ENCODE measurements at regions not wholly inside any gene's neighbourhood (a gene's known extent, or its start where the extent isn't known, plus 50 kb on each side); places are given as distances from the start of the nearest gene placed in this dataset.

DNA sequence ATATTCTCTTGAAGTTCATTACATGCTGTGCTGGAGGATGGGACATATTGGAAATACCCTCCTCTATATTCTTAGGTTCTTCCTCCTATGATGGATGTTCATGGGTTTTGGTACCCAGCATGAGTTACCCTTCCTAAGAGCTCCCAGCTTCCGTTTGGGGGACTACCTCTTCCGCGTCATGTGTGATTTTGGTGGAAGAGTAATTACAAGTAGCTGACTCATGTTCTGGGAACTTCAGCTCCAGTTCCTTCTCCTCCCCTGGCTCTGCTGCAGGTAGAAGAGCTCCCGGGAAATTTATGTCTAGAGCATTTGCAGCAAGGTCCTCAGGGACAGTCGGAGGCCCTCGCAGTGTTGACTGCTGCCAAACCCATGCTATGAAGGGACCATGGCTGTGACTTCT lies 208.8 kb upstream of the IL12A start:
- DNase-seq, result no peak

DNA sequence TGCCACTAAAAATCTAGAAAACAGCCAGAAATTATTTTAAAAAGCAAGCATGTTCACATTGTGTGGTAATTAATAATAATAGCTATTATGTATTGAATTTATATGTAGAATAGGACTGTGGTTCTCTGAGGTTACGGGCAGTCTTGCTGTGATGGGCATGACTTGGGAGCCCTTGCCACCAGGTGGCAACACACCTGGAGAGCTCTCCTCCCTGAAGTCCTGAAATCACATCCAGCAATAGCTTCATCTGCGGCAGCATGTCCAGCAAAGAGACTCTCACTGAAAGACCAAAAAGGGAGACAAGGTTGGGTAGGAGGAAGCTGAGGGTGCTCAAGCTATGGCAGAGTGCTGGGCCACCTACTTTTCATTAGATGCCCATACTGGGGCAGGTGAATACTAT lies 206.8 kb upstream of the IL12A start:
- DNase-seq, result no peak

DNA sequence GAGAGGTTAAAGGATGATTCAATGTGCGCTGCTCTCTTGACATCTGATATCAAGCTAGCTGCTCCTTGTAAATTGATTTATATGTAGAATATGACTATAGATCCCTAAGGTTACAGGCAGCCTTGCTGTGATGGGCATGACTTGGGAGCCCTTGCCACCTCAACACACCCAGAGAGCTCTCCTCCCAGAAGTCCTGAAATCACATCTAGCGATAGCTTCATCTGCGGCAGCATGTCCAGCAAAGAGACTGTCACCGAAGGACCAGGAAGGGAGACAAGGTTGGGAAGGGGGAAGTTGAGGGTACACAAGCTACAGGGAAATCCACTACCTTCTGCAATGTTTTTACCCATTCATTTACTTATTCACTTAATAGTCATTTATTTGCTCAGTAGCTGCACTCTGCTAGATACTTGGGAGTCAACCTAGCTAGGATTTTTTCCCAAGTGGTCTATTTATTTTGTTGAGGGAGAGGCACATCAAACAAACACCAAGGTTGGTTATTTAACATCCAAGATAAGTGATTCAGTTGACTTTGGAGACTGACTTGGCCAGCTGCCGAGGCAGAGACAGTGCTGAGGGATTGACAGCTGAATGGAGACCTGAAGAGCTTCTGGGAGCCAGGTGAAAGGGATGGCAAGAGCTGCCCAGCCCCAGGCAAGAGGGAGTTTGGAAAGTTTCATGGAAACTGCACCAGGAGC lies 205.8 kb upstream of the IL12A start:
- DNase-seq, result no peak

DNA sequence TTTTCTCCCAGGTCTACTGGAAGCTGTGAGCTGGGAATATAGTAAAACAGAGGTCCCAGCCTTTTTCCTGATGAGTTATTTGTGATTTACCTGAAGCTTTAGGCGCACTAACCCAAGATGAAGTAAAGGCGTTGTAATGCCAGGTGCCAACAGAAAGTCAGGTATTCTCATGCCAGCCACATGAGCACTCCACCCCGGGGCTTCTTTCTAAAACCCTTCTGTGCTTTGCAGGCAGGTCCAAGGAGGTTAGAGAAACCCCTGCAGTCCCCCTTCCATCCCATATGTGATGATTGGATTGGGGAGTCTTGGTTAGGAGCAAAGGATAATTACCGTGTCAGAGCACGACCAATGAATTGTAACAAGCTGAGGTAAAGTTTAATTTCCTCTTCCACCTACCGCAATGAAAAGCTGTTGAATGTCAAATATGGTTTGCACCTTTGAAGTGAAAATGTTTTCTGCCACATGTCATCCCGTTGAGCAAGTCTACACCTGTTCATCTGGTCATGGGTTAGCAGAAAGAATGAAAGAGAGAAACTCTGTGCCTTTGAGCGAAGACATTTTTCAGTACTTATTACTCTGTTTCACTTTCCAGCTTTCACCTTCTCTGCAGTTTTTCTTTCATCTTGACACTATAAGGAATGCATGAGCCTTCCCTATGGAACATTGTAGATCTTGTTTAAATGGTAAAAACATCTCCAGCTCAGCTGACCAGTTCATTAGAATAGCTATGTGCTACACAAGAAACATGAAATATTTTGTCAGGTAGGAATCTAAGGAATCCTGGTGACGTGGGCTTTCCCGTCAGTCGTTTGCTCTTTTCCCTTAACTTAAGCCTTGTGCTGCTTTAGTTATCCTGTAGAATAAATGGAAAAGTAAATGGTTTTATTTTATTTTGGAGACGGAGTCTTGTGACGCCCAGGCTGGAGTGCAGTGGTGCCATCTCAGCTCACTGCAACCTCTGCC lies 204.6 kb upstream of the IL12A start:
- DNase-seq, result no peak

DNA sequence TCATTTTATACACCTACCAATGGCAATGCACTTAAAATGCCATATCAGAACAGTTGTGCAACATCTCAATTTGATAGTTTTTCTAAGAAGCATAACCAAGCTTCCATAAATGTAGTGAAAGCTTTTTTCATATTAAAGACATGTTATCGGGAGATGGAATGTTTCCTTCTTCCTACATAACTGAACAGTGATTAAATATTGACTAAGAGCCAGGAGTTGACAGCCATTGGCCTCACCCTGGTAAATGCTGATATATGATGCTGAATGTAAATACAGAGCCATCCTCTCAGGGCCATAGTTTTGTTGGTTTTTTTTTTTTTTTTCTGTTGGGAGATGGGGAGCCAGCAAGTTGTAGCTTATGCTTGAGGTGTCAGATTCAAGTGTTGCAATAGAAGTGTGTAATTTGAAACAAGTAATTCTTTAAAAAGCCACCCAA lies 203.3 kb upstream of the IL12A start:
- DNase-seq, result no peak

DNA sequence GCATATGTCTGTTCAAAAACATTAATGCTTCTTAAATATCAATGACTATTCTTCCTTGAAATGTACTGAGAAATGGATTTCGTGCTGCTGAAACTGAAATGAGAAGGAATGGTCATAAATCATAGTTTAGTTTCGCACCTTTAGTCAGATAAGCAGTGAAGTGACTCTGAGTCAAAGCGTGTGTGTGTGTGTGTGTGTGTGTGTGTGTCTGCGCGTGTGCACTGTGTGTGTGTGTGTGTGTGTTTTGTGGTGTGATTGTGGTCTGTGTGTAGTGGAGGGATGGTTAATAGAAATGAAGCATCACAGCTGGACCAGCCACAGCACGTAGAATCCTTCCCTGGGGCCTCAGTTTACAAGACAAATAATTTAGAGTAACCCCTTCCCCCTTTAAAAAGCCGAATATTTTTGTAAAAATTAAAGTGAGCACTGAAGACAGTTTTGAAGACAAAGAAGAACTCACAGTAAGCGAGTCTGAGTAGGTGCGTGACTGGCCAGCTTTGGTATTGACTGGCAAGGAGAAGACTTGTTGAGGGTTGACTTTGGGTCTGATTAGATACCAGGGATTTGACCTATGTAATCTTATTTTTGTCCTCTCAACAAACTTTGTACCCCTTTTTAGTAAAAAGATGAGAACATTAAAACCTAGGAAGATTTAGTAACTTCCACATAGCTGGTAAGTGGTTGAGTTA lies 202.0 kb upstream of the IL12A start:
- no peak for DNase-seq

DNA sequence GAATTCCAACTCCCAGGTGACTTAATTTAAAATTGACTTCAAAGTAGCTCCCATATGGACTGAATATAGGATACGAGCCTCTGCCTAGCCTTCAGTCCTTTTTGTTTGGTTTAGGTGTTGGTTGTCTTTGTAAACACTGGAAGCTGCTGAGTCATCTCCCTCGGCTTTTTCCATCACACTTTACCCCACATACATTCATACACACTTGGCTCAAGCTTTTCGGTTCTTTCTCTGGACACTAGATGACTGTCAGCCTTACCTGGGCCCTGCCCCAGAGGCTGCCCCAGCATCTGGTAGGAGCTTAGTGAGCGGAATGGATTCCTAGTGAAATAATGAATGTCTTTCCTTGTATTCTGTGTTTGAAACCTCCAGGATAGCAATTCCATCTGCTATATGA lies 201.5 kb upstream of the IL12A start:
- DNase-seq, result no peak

DNA sequence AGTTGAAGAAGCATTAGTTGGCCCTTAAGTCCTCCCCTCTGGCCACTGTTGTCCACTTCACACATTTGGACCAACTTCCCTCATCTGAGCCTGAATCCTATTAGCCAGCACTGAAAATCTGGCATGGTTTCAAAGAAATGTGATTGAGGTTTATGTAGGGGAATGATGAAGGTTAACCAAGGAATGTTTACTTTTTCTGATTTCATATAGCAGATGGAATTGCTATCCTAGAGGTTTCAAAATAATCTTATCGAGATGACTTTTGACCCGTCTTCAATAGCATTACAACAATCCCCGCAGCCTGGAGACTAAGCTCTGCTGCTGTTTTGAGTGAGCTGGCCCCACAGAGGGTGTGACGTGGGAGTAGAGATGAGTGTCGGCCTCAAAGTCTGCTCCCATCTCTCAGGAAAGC lies 200.8 kb upstream of the IL12A start:
- no peak for DNase-seq

DNA sequence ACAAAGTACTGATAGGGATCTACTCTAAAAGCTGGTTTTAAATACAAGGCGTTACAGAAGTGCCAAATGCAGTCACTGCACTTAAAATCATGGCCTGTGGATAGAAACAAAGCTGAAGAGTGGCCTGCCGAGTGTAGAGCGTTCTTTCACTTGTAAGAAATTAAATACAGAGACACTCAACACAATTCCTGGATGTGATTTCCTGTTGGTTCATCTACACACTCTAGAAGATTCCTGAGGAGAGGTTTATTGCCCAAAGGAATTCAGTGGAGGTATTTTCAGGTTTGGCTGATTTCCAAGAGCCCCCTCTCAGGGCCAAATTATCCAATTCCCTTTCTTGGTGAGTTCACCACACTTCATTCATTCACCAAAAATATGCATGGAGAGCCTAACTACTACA lies 200.3 kb upstream of the IL12A start:
- no peak for DNase-seq

DNA sequence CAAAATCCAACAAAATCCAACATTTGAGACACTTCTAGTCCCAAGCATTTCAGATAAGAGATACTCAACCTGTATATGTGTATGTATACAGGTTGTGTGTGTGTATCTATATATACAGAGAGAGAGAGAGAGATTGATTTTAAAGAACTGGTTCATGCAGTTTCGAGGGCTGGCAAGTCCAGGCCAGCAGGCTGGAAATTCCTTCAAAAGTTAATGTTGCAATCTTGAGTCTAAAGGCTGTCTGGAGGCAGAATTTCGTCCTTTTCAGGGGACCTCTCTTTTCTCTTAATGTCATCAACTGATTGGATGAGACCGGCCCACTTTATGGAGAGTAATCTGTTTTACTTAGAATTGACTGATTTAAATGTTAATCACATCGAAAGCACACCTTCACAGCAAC lies 199.6 kb upstream of the IL12A start:
- no peak for DNase-seq

DNA sequence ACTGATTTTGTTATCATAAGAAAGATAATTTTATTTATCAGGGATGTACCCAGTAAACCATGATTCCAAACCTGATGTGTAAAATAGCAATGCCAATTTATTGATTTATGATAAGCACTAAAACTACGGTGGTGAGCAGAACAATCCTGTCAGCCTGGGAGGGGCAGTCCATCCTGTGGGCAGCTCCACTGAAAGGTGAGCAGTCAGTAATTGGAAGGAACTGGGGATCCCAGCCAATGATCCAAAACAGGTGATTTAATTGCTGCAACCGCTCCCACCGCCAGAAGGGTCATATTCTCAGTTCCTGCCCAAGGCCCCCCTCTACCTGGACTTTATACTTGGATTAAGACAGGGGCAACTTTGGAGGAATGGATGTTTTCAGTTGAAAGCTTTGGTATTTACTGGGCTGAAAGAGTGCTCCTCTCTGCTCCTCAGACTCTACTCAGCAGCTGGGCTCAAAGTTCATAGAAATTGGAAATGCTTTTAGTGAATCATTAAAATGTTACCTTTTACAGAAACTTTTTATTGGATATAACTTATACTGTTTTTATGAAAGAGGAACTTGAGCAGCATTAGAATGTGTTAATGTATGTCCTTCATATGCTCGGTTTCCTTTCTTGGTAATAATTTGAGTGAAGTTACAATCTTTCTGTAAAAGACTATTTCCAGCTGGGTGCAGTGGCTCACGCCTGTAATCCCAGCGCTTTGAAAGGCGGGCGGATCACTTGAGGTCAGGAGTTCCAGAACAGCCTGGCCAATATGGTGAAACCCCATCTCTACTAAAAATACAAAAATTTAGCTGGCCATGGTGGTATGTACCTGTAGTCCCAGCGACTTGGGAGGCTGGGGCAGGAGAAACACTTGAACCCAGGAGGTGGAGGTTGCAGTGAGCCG lies 198.6 kb upstream of the IL12A start:
- DNase-seq, result no peak

DNA sequence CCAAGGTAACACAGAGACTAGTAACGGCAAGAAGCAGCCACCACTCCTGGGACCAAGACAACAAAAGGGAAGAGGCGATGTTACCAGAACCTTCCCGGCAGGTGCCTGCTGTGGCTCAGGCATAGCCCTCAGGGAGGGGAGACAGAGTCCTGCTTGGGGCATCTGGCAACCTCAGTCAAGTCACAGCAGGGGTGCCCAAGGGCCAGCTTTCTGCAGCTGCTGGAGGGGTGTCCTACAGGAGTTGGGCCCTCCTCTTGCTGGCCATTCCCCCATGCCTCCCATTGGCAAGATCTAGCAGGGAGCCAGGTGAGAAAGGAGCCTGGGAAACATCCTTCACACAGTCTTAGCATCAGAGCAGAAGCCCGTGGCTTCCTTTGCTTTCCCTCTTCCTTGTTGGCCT lies 197.3 kb upstream of the IL12A start:
- no peak for DNase-seq

DNA sequence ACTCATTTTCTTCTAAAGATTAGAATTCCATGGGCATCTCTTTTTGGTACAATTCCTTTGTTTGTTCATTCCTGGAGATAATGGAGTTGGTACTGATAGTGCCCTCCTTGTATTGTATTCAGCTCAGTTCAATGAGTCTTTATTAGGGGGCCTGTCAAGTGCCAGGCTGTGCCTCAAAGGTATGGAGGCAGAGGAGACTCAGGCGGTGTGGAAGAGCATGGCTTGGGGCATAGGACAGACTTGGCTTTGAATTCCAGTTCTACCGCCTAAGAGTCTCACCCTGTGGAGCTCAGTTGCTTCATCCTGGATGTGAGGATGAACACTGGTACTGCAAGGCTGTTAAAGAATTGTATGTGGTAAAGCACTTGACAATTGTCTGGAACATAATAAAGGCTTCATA lies 196.6 kb upstream of the IL12A start:
- DNase-seq, result no peak

DNA sequence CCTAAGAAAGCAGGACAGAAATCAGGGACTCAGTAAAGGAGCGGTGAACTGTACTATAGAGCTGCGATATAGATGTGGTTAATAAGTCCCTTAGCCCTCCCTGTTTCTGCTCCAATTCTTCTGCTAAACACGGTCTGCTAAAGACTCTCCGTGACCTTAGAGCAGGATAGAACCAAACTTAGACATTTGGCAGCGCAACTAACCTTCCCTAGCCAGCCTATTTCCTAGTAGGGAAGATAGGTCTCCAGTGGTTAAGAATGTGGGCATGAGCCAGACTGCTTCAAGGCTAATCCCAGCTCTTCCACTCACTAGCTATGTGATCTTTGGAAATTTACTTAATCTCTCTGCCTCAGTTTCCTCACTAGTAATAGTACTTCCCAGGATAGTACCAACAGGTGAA lies 193.6 kb upstream of the IL12A start:
- DNase-seq, result no peak

DNA sequence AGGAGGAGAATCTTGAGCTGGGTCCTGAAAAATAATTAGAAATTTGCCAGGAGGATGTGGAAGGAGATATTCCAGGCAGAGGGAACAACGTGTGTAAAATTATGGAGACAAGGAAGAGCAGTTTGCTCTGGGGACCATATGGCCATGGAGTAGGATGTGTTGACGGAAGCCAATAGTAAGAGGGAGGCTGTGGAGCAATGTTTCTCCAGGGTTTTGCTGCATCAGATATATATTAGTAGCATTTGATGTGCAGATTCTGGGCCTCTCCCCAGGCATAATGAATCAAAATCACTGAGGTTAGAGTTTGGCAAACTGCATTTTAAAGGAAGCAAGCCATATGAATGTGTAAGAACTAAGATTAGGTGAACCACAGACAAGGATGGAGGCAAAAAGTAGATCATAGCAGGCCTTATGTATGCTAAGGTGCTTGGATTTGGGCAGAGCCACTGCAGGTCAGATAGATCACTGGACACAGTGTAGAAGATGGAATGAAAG lies 192.9 kb upstream of the IL12A start:
- no peak for DNase-seq

DNA sequence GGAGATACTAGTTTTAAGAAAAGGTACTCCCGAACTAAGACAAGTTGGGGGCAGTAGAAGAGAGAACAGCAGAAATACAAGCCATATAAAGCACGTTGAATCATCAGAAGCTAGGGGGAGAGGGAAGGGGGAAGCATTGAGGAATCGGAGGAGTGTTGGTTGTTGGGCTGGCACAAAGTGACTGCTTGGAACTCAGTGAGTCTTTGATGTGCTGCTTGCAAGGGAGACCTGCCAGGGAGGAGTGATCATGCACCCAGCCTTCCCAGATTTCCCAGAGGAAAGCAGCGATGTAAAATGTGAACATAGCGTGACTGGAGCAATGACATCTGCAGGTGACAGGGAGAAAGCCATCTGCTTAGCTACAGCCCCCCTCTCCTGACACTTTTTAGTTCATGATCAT lies 192.4 kb upstream of the IL12A start:
- DNase-seq, result no peak

DNA sequence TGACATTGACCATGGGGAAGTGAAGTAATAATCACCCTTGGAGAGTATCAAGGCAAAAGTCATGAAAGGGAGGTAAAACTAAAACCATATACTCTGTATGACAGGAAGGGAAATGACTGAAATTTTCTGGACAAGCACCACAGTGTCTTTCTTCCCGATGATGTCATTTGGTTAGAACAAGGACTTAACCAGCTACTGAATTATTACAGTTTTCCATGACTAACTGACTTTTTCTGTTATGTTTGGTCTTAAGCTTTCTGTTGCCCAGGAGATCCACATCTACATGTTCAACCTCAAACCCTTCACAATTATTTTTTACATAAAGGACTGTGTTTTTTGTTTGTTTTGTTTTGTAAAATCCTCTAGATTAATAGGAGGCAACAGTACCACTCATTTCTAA lies 191.9 kb upstream of the IL12A start:
- no peak for DNase-seq

DNA sequence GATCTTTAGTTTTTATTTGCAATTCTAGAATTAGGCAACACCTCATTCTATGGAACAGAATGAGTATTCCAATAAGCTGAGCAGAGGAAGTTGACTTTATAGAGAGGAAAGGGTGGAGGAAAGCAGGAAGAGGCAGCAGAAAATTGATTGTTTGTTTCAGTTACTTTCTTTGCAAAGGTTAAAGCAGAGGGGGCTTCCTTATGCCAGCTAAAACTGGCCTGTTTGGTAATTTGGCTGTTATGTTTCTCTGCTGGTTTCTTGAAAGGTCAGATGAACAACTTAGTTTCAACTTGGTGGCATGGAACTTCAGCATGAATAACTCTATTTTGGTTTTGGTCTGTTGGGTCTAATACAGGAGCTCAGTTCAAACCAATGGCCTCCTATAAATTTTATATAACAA lies 190.9 kb upstream of the IL12A start:
- no peak for DNase-seq

DNA sequence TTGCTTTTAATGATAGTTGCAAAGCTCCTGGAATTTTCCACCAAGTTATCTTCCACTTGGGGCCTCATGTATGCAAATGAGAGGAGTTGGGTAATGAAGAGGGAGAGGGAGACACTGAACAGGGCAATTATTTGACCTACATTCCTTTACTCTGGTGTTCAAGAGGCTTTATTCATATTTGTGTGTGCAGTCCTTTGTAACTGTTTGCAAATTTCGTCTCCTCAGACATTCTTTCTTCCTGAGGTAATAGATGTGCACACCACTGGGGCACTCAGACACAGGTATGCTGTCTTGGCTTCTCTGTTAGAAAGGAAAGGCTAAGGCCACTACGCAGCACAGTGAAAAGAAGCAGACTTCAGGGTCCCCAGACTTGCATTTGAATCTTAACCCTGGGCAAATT lies 189.7 kb upstream of the IL12A start:
- DNase-seq, result no peak

DNA sequence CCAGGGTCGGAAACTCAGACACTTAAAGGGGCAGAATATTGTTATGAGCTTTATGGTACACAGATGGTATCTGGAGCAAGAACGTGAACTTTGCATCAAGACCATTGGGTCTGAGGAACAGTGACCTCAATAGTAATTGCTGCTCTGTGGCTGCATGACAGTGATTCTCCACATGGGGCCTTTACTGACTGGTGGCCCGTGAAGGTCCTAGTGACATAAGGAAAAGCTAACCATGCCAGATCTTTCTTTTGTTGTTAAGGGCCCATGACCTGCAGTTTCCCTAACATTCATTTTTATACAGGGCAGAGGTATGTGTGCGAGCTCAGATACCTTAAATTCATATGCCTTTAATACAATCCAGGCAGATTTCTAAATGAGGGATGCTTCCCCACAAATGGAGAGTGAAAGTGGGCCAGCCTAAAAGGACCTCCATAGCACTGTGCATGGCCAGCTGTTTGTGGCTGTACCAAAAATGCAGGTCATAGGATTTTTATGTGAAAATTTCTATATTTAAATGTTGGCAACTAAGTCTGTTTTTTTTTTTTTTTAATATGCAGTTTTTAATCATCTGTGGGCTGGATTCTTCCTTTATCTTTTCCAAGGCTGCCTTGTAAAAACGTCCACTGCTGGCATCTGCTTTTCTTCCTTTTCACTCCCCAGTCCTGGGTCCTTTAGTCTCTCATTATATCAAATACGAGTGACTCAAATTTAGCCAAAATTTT lies 188.0 kb upstream of the IL12A start:
- DNase-seq, result no peak

DNA sequence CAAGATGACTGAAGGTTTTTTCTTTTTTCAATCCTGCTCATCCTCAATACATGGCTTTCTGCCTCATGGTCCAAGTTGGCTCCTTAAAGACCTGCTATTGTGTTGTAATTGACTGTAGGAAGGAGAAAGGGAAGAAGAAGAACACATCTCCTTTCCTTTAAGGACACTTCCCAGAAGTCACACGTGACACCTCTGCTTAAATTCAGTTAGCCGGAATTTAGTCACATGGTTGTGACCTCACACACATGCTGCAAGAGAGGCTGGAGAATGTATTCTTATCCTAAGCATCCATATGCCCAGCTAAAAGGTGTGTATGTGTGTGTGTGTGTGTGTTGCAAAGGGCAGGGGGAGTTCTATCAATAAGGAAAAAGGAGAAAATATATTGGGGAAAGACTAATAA lies 185.8 kb upstream of the IL12A start:
- DNase-seq, result no peak

DNA sequence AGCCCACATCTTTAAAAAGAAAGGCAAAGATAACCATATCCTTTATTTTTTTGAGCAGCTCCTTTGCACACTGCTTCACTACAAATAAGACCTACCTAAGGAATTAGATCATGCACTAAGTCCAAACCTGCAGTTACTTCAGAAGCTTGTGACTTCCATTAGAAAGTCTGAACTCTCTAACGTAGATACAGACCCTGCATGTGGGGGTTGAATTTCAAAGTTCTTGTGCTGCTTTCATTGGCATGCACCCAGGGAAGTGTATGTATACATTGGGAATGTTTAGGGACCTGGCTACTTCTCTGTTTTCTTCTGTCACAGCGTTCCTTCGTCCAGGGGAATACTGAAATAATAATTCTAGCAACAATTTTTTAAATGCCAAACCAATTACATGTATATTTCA lies 185.2 kb upstream of the IL12A start:
- no peak for DNase-seq

All from activated CD8-positive, alpha-beta memory T cell treated with anti-CD3 and anti-CD28 coated beads, Interleukin-2, amount 50 U/mL, for 48 hours (primary cell).